Lung (tissue), 11 donors: ENCODE measurements at regions not wholly inside any gene's neighbourhood (a gene's known extent, or its start where the extent isn't known, plus 50 kb on each side); places are given as distances from the start of the nearest gene placed in this dataset.
"Not testable (repeated sequence)": the region's sequence is repeated elsewhere in the genome, so short reads cannot be mapped to it uniquely, and the experiment has no call there.

Experiments
- ATAC-seq: fragments of 200-7000 bp; cut with Tn5 transposase; one replicate; pipeline ENCODE4 v1.9.1; 2020; ENCODE audit warnings: moderate number of reproducible peaks; ENCODE audit not compliant: insufficient read depth, low FRiP score
- DNase-seq, 3 donors: peaks; one replicate each; pipeline ENCODE4 v3.0.0-alpha.2; 2013 to 2017
- H3K27ac ChIP-seq, 2 donors: one replicate each; pipeline ENCODE4 v1.5.1; 2013; ENCODE audit warnings: mild to moderate bottlenecking in 2 of 2, moderate library complexity in 2 of 2, control low read depth in 1 of 2, inconsistent platforms in 1 of 2, low read depth in 1 of 2, low read length in 1 of 2
- H3K27me3 ChIP-seq, 3 donors: one replicate each; pipeline ENCODE4 v1.5.1; 2013; ENCODE audit warnings: low read length in 2 of 3; ENCODE audit not compliant: control insufficient read depth in 3 of 3, insufficient read depth in 3 of 3
- H3K36me3 ChIP-seq, 4 donors: one replicate each; pipeline ENCODE4 v1.5.1; 2013; ENCODE audit warnings: low read length in 4 of 4, mild to moderate bottlenecking in 1 of 4, moderate library complexity in 1 of 4; ENCODE audit not compliant: control insufficient read depth in 4 of 4, insufficient read depth in 4 of 4
- H3K4me1 ChIP-seq, 5 donors: one replicate each; pipeline ENCODE4 v1.5.1; 2013; ENCODE audit warnings: low read length in 5 of 5, mild to moderate bottlenecking in 2 of 5, moderate library complexity in 1 of 5; ENCODE audit not compliant: control insufficient read depth in 5 of 5, insufficient read depth in 5 of 5
- H3K4me3 ChIP-seq: one replicate; pipeline ENCODE4 v1.5.1; 2013; ENCODE audit warnings: mild to moderate bottlenecking, control low read depth, moderate library complexity
- H3K9ac ChIP-seq, 2 donors: one replicate each; pipeline ENCODE4 v1.5.1; 2013; ENCODE audit warnings: low read length in 2 of 2, control low read depth in 1 of 2; ENCODE audit not compliant: insufficient read depth in 1 of 2
- H3K9me3 ChIP-seq, 4 donors: one replicate each; pipeline ENCODE4 v1.5.1; 2013; ENCODE audit warnings: low read length in 3 of 4, mild to moderate bottlenecking in 1 of 4, moderate library complexity in 1 of 4; ENCODE audit not compliant: control insufficient read depth in 4 of 4, insufficient read depth in 3 of 4
- WGBS, 2 donors: extraction: QIAGEN DNeasy Blood & Tissue Kit; methylation state at CpG; one replicate each; pipeline ENCODE4 v1.1.7; 2013; 5-methylcytosine and 5-hydroxymethylcytosine counted together
- TF ChIP-seq, protein P1 (sequence below): IDR thresholded peaks from 2 replicates; pipeline ENCODE4 v1.5.1; 2012; ENCODE audit warnings: mild to moderate bottlenecking; ENCODE audit errors: control extremely low read depth, extremely low read depth
- donor health status: control.
- donor health status: control.
- donor health status: Bipolar disorder and iron deficiency.
- donor health status: healthy.
- donor health status: DM: yes; HTN: yes; CAD: no.

DNA sequence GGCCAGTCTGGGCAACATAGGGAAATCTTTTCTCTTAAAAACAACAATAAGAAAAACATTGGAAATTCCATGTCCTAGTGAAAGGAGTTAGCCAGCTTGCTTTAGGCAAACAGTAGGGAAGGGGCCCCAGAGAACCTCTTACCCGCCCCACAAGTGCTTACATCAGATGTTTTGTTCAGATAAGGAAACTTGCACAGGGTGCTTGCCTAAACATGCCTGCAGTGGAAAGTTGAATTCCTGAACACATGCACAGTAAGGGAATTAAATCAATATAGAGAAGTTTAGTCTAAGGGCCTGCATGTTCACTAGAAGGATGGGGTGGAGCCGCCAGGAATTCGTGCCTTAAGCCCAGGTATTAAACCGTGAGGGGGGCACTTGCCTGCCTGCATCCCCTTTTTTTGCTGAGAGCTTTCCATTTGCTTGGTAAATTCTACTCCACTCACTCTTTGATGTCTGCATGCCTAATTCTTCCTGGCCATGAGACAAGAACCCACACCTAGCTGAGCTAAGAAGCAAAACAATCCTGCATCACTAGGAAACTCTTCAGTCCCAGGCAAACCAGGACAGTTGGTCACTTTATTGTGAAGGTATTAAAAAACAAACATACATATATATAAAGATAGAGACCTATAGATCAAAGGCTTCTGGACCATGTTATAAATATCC, 499.0 kb downstream of the SIPA1L2 start:
- Histone ChIP-seq H3K4me3 (no peak overlapping the region), H3K9ac (no peak overlapping the region), H3K36me3 (no peaks in the 10 kb centered on the region), H3K27ac (no peak overlapping the region), H3K27me3 (peaks cover 0 to 3% (median 0%) of the 10 kb centered on the region in 3 donors), H3K4me1 (no peaks in the 10 kb centered on the region), H3K9me3 (peaks cover 0 to 4% (median 0%) of the 10 kb centered on the region in 4 donors)
- TF ChIP-seq, protein P1, sequence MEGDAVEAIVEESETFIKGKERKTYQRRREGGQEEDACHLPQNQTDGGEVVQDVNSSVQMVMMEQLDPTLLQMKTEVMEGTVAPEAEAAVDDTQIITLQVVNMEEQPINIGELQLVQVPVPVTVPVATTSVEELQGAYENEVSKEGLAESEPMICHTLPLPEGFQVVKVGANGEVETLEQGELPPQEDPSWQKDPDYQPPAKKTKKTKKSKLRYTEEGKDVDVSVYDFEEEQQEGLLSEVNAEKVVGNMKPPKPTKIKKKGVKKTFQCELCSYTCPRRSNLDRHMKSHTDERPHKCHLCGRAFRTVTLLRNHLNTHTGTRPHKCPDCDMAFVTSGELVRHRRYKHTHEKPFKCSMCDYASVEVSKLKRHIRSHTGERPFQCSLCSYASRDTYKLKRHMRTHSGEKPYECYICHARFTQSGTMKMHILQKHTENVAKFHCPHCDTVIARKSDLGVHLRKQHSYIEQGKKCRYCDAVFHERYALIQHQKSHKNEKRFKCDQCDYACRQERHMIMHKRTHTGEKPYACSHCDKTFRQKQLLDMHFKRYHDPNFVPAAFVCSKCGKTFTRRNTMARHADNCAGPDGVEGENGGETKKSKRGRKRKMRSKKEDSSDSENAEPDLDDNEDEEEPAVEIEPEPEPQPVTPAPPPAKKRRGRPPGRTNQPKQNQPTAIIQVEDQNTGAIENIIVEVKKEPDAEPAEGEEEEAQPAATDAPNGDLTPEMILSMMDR, result no peak
- WGBS, 2 donors, result 65% methylated on average over 4 of the region's 4 CpGs
- ATAC-seq, result no peak
- no peak for DNase-seq

DNA sequence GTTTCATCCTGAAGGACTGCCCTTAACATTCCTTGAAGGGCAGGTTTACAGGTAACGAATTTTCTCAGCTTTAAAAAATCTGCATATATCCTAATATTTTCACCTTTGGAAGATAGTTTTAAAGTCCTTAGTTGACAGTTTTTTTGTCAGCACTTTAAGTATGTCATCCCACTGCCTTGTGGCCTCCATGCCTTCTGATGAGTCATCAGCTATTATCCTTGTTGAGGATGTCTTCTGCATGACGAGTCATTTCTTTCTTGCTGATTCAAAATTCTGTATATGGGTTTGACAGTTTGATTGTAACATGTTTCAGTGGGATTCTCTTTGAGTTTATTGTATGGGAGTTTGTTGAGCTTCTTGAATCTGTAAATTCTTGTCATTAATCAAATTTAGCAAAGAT, 500.6 kb downstream of the DISC1 start:
- TF ChIP-seq, protein P1, result no peak
- no peaks in the 10 kb centered on the region for H3K36me3 ChIP-seq
- WGBS, 2 donors, result 79 to 91% methylated on average over 2 of the region's 2 CpGs
- no peaks in the 10 kb centered on the region for H3K4me1 ChIP-seq
- no peak overlapping the region for H3K27ac ChIP-seq
- peaks cover 0 to 4% (median 0%) of the 10 kb centered on the region in 4 donors for H3K9me3 ChIP-seq
- H3K9ac ChIP-seq, result no peak overlapping the region
- no peaks in the 10 kb centered on the region for H3K27me3 ChIP-seq
- H3K4me3 ChIP-seq, result no peak overlapping the region
- no peak for ATAC-seq
- DNase-seq, result no peak

DNA sequence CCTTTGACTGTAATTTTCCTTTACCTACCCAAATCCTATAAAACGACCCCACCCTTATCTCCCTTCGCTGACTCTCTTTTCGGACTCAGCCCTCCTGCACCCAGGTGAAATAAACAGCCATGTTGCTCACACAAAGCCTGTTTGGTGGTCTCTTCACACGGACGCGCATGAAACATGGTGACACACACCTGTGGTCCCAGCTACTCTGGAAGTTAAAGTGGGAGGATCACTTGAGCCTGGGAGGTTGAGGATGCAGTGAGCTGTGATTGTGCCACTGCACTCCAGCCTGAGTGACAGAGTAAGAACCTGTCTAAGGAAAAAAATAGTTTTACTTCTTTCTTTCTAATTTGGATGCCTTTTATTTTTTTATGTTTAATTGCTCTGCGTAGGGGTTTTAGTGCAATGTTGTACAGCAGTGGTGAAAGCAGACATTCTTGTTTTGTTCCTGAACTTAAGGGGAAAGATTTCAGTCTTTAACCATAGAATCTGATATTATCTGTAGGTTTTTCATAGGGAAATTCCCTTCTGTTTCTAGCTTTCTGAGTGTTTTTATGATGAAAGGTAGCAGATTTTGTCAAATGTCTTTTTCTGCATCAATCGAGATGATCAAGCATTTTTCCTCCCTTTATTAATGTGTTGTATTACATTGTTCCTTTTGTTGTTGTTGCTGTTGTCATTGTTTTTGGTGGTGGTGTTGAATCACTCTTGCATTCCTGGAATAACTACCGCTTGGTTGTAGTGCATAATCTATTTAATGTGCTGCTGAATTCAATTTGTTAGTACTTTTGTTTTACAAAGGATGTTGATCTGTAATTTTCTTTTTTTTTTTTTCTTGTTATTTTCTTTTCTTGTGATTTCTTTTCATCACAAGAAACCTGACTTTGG, 497.4 kb downstream of the DISC1 start:
- TF ChIP-seq, protein P1, result no peak
- Histone ChIP-seq H3K27ac (no peak overlapping the region), H3K4me1 (no peaks in the 10 kb centered on the region), H3K9ac (no peak overlapping the region), H3K9me3 (no peaks in the 10 kb centered on the region), H3K27me3 (no peaks in the 10 kb centered on the region), H3K36me3 (no peaks in the 10 kb centered on the region), H3K4me3 (no peak overlapping the region)
- 71 to 80% methylated on average over 9 of the region's 9 CpGs for WGBS, 2 donors
- DNase-seq, result no peak
- ATAC-seq, result no peak

DNA sequence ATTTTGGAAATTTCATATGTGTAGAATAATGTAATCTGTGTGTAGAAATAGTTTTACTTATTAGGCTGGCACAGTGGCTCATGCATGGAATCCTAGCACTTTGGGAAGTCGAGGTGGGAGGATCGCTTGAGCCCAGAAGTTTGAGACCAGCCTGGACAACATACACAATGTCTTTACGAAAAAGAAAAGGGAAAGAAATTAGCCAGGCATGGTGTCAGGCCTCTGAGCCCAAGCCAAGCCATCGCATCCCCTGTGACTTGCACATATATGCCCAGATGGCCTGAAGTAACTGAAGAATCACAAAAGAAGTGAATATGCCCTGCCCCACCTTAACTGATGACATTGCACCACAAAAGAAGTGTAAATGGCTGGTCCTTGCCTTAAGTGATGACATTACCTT, 491.3 kb downstream of the DISC1 start:
- not testable (repeated sequence) for ATAC-seq, H3K4me3 ChIP-seq, H3K9ac ChIP-seq, H3K27me3 ChIP-seq, H3K36me3 ChIP-seq, H3K27ac ChIP-seq, H3K9me3 ChIP-seq, DNase-seq, H3K4me1 ChIP-seq
- 86 to 94% methylated on average over 4 of the region's 4 CpGs for WGBS, 2 donors
